Peyer's patch (tissue), 4 donors: ENCODE measurements at regions not wholly inside any gene's neighbourhood (a gene's known extent, or its start where the extent isn't known, plus 50 kb on each side); places are given as distances from the start of the nearest gene placed in this dataset.

ENCODE experiments used
- CTCF ChIP-seq, 6 experiments: fragments of 450-650 bp in 4 of 6; fragments of 200-600 bp in 2 of 6; sonication (generic) in 1 of 6; IDR thresholded peaks; one replicate each; pipeline ENCODE4 v1.5.1; 2017 to 2019; ENCODE audit warnings: antibody characterized with exemption in 6 of 6, mild to moderate bottlenecking in 3 of 6, moderate library complexity in 1 of 6
- POLR2A ChIP-seq, 2 donors: fragments of 450-650 bp; IDR thresholded peaks; one replicate each; pipeline ENCODE4 v1.5.1; 2017; ENCODE audit warnings: antibody characterized with exemption in 2 of 2, mild to moderate bottlenecking in 2 of 2, moderate library complexity in 2 of 2

- TF ChIP-seq CTCF (IDR thresholded peaks at IDR 0.05) (no peak), POLR2A (IDR thresholded peaks at IDR 0.05) (no peak)
These were observed 74.1 kb downstream of the DUSP6 start for GRCh38 chr12:89278169-89278568.
